ENCODE measurements at regions not wholly inside any gene's neighbourhood (a gene's known extent, or its start where the extent isn't known, plus 50 kb on each side); places are given as distances from the start of the nearest gene placed in this dataset.

GRCh38 chr5:171614971-171615653, 170.5 kb upstream of the SMIM23 start:
- Histone ChIP-seq H3K27me3 (ENCODE audit: insufficient read depth, low read depth) (no peaks in the 10 kb centered on the region), H3K4me3 (IDR thresholded peaks at IDR 0.05; ENCODE audit: insufficient read depth, low read depth, low read length) (no peak overlapping the region)
- no peak for TF ChIP-seq CTCF (conservative IDR thresholded peaks at IDR 0.05; ENCODE audit: low read depth, low read length)

GRCh38 chr5:171615705-171616640, 169.6 kb upstream of the SMIM23 start:
- Histone ChIP-seq H3K9ac (no peak overlapping the region), H4K20me1 (ENCODE audit: insufficient read depth) (no peaks in the 10 kb centered on the region), H3K27ac (no peak overlapping the region), H3K4me1 (ENCODE audit: low read depth, poor library complexity, severe bottlenecking) (no peaks in the 10 kb centered on the region), H3K4me2 (no peak overlapping the region), H3K27me3 (ENCODE audit: insufficient read depth, low read depth) (no peaks in the 10 kb centered on the region), H3K4me3 (IDR thresholded peaks at IDR 0.05; ENCODE audit: insufficient read depth, low read depth, low read length) (no peak overlapping the region), H3K36me3 (ENCODE audit: insufficient read depth) (no peaks in the 10 kb centered on the region), H3K79me2 (ENCODE audit: insufficient read depth, low read depth) (no peaks in the 10 kb centered on the region), H2AFZ (ENCODE audit: low read depth) (no peak overlapping the region)
- no peak for TF ChIP-seq CTCF (conservative IDR thresholded peaks at IDR 0.05; ENCODE audit: low read depth, low read length)

More at GRCh38 chr5:171614971-171615653, 170.5 kb upstream of the SMIM23 start:
- Histone ChIP-seq H2AFZ (ENCODE audit: low read depth) (no peak overlapping the region), H3K4me1 (ENCODE audit: low read depth, poor library complexity, severe bottlenecking) (no peaks in the 10 kb centered on the region), H3K36me3 (ENCODE audit: insufficient read depth) (no peaks in the 10 kb centered on the region), H3K9ac (no peak overlapping the region), H3K79me2 (ENCODE audit: insufficient read depth, low read depth) (no peaks in the 10 kb centered on the region), H4K20me1 (ENCODE audit: insufficient read depth) (no peaks in the 10 kb centered on the region), H3K4me2 (no peak overlapping the region), H3K27ac (no peak overlapping the region)

GRCh38 chr5:171617266-171617665, 168.4 kb upstream of the SMIM23 start:
- no peak overlapping the region for H3K4me3 ChIP-seq (IDR thresholded peaks at IDR 0.05; ENCODE audit: insufficient read depth, low read depth, low read length)
- no peak overlapping the region for H3K4me2 ChIP-seq
- H3K27ac ChIP-seq, result no peak overlapping the region
- no peak overlapping the region for H2AFZ ChIP-seq (ENCODE audit: low read depth)
- no peaks in the 10 kb centered on the region for H4K20me1 ChIP-seq (ENCODE audit: insufficient read depth)
- no peaks in the 10 kb centered on the region for H3K27me3 ChIP-seq (ENCODE audit: insufficient read depth, low read depth)
- no peaks in the 10 kb centered on the region for H3K36me3 ChIP-seq (ENCODE audit: insufficient read depth)
- H3K4me1 ChIP-seq (ENCODE audit: low read depth, poor library complexity, severe bottlenecking), result no peaks in the 10 kb centered on the region
- no peak for TF ChIP-seq CTCF (conservative IDR thresholded peaks at IDR 0.05; ENCODE audit: low read depth, low read length)
- no peaks in the 10 kb centered on the region for H3K79me2 ChIP-seq (ENCODE audit: insufficient read depth, low read depth)
- H3K9ac ChIP-seq, result no peak overlapping the region

- Histone ChIP-seq H2AFZ (ENCODE audit: low read depth) (no peak overlapping the region), H3K4me2 (no peak overlapping the region), H3K4me3 (IDR thresholded peaks at IDR 0.05; ENCODE audit: insufficient read depth, low read depth, low read length) (no peak overlapping the region), H3K9ac (no peak overlapping the region), H3K36me3 (ENCODE audit: insufficient read depth) (no peaks in the 10 kb centered on the region), H3K4me1 (ENCODE audit: low read depth, poor library complexity, severe bottlenecking) (no peaks in the 10 kb centered on the region), H4K20me1 (ENCODE audit: insufficient read depth) (no peaks in the 10 kb centered on the region), H3K27me3 (ENCODE audit: insufficient read depth, low read depth) (no peaks in the 10 kb centered on the region), H3K79me2 (ENCODE audit: insufficient read depth, low read depth) (no peaks in the 10 kb centered on the region), H3K27ac (no peak overlapping the region)
- TF ChIP-seq CTCF (conservative IDR thresholded peaks at IDR 0.05; ENCODE audit: low read depth, low read length), result no peak
These were observed 167.6 kb upstream of the SMIM23 start for GRCh38 chr5:171617817-171618591.

All from KMS-11 (cell line).